ENCODE measurements at regions not wholly inside any gene's neighbourhood (a gene's known extent, or its start where the extent isn't known, plus 50 kb on each side); places are given as distances from the start of the nearest gene placed in this dataset.

- ATAC-seq (replicated peaks in 6 of 8): no peak
- in situ Hi-C loops (cut with MboI; ENCODE audit: low pct_unique_long_range_greater_than_20kb in 2 of 9, low sequenced_read_pairs in 9 of 9, unreplicated experiment in 9 of 9): no loop called here
- Histone ChIP-seq H3K4me1 (replicated peaks in 1 of 2) (peaks cover 0 to 6% of the 10 kb centered on the region in 2 donors), H3K4me3 (no peak overlapping the region), H3K27ac (no peak overlapping the region)
- 0 to 83% methylated on average over 1 of the region's 1 CpG; no CpG with 5 or more reads in 8 of the 10 experiments for WGBS, 10 experiments
Observed at GRCh38 chr15:51156957-51157356, 62.3 kb upstream of the TNFAIP8L3 start.

GRCh38 chr15:51155891-51156290 lies 61.2 kb upstream of the TNFAIP8L3 start:
- WGBS, 10 experiments: 33 to 92% (median 64%) methylated on average over 1 to 6 of the region's 7 CpGs; no CpG with 5 or more reads in 3 of the 10 experiments
- in situ Hi-C loops (cut with MboI; ENCODE audit: low pct_unique_long_range_greater_than_20kb in 2 of 9, low sequenced_read_pairs in 9 of 9, unreplicated experiment in 9 of 9): no loop called here
- peaks cover 0 to 6% of the 10 kb centered on the region in 2 donors for H3K4me1 ChIP-seq (replicated peaks in 1 of 2)

GRCh38 chr15:51155016-51155580 lies 60.4 kb upstream of the TNFAIP8L3 start:
- WGBS, 10 experiments: 0 to 100% (median 82%) methylated on average over 1 to 6 of the region's 9 CpGs
- no peak overlapping the region for H3K27ac ChIP-seq
- in situ Hi-C loops (cut with MboI; ENCODE audit: low pct_unique_long_range_greater_than_20kb in 2 of 9, low sequenced_read_pairs in 9 of 9, unreplicated experiment in 9 of 9): no loop called here
- H3K4me3 ChIP-seq: no peak overlapping the region
- H3K4me1 ChIP-seq (replicated peaks in 1 of 2): peaks cover 0 to 2% of the 10 kb centered on the region in 2 donors
- no peak for ATAC-seq (replicated peaks in 6 of 8)

More at GRCh38 chr15:51155891-51156290, 61.2 kb upstream of the TNFAIP8L3 start:
- H3K27ac ChIP-seq: no peak overlapping the region
- no peak overlapping the region for H3K4me3 ChIP-seq
- peak in 1 of 8 experiments; percentile 65 for ATAC-seq (replicated peaks in 6 of 8)

Data from motor neuron (in vitro differentiated cells).